HL-60/S4 treated with retinoic acid at 250 ng/mL for 4 days and 3 days (cell line): ENCODE measurements at regions not wholly inside any gene's neighbourhood (a gene's known extent, or its start where the extent isn't known, plus 50 kb on each side); places are given as distances from the start of the nearest gene placed in this dataset.
"Not testable (repeated sequence)": the region's sequence is repeated elsewhere in the genome, so short reads cannot be mapped to it uniquely, and the experiment has no call there.

Source experiments
- in situ Hi-C: fragments of 300-500 bp; cut with MboI; formaldehyde crosslinking; loops from 2 replicates; pipeline ENCODE4 v1.7.0; 2022; ENCODE audit warnings: low sequenced_read_pairs

DNA sequence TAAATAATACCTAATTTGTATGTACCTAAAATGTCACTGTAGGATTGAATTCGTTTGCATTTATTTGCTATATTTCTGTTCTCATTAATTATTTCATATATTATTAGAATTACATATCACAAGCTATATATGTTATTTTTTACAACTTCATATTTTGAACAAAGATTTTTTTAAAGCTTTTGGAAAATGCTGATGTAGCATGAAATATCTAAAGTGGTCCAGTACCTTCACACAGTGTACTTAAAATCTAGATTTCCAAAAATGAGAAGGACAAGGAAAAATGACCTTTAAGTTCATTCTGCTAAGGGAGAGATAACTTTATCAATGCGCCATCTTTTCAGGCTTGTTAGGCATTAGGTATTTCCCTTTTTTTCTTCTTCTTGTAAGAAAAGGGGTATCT is 71.8 kb downstream of the LARP7 start:
- in situ Hi-C loops: no loop called here

DNA sequence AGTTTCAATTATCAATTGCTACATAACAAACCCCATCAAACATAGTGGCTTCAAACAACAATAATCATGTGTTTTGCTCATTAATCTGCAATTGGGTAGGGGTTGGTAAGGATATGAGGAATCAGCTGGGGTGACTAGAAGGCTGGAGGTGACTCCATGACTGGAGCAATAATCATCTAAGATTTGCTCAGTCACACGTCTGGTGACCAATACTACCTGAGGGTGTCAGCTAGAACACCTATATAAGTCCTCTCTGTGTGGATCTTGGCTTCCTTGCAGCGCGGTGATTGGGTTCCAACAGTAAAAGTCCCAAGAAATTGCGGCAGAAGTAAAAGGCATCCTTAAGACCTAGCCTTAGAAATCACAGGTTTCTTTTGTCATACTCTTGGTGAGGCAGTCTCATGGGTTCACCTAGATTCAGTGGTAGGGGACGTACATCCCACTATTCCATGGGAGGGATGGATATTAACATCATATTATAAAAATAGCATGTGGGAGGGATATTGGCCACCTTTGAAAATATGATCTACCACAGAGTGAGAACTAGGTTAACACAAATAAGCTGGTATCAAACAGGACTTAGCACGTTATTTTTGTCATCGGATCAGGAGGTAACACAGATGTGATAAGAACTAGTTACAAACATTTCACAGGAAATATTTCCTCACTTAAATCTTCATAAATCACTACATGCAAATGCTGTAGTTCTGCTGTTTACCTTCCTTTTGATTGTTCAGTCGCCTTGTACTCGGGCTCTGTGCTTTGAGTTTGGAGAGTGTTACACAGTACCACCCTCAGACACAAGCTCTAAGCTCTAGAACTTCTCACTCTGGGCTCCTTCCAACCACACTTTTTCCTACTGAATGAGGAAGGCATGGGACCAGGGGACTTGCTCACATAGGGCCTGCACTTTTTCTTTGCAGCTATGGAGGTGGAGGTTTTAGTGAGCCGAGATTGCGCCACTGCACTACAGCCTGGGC is 78.3 kb downstream of the LARP7 start:
- in situ Hi-C loops: no loop called here

DNA sequence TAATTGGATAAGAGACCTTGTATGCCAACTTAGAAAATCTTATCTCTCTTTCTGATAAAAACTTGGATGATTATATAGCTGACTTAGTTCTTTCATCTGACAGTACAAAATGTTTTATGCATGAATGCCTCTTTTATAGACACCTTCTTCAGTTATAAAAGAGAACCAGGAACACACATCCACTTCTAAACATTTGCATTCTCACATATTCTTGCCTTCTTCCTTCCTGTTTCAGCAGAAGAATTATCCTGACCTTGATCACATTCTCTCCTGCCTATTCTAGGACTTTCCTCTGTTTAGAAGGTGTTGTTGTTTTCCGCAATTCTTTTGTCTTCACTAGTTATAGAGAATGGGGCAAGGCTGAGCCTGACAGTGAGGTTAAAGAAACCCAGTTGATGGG is 80.9 kb downstream of the LARP7 start:
- in situ Hi-C loops: no loop called here

DNA sequence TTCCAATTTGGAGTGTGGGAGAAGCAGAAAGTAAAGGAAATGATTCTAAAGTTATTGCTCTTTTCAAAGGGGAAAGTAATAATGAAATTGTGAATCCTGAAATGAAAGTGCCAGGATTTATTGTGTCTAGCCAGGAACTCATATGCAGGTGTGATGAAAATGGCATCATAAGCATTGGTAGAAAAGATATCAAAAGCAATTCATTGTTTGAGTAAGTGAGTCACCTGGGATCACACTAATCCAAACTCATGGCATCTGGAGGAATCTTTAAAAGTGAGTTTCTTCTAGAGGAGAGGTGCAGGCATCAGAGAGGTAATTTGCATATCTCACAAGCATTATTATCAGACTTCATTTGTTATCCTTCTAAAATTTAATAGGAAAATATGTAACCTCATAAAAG is 84.7 kb downstream of the LARP7 start:
- in situ Hi-C loops: no loop called here

DNA sequence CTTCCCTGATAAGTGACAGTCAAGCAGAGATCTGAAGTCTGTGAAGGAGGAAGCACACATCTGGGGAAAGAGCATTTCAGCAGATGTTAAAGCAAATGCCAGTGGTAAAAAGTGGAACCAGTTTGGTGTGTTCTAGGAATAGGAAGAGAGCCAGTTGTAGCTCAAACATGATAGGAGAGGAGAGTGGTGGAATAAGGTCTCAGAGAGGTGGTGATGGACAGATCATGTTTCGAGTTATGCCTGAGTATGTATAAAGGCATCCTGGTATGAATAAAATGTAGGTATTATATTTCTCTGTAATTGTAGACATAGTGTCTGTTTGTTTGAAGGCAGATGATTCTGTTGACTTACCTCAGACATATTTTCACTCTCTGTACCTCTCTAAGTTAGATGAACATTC is 89.1 kb downstream of the LARP7 start:
- in situ Hi-C loops: no loop called here

DNA sequence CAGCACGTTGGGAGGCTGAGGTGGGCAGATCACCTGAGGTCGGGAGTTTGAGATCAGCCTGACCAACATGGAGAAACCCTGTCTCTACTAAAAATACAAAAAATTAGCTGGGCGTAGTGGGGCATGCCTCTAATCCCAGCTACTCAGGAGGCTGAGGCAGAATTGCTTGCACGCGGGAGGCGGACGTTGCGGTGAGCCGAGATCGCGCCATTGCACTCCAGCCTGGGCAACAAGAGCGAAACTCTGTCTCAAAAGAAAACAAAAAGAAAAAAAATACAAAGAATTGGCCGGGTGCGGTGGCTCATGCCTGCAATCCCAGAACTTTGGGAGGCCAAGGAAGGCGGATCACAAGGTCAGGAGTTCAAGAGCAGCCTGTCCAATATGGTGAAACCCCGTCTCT is 90.8 kb downstream of the LARP7 start:
- in situ Hi-C loops: not testable (repeated sequence)

DNA sequence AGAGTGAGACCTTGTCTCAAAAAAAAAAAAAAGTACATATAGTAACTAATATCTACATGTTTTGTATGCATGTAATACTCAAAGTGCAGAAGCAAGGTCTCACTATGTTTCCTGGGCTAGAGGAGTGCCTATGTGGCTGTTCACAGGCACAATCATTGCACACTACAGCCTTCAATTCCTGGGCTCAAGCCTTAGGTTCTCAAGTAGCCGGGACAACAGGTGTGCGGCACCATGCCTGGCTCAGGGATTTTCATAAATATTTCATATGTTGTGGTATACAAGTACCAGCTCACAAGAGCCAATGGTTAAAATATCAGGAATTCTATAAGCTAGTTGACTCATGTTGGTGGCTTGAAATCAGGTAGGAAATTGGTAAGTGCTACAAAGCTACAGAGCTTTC is 94.8 kb downstream of the LARP7 start:
- in situ Hi-C loops: no loop called here

DNA sequence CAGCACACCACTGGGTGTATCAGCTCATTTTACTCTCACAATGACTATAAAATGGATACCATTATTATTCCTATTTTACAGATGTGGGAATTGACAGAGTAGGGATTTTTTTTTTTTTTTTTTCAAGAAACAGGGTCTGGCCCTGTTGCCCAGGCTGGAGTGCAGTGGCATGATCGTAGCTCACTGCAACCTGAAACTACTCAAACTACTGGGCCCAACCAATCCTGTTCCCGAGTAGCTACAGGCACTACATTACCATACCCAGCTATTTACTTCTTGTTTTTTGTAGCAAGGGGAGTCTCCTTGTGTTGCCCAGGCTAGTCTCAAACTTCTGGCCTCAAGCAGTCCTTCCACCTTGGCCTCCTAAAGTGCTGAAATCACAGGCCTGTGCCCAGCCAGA is 95.2 kb downstream of the LARP7 start:
- in situ Hi-C loops: no loop called here

DNA sequence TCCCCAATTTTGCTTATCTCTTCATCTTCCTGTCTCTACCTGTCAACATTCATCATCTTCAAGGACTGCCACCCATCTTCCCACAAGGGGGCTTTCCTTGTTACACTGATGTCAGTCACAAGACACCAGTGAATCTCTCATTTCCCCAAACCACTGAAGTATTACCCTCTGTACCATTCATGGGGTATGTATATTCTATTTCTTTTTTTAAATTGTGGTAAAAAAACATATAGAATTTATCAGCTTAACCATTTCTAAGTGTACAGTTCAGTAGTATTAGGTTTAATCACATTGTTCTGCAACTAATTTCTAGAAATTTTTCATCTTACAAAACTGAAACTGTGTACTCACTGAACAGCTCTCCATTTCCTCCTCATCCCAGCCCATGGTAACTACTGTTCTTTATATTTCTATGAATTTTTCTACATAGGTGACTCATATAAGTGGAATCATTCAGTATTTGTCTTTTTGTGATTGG is 98.6 kb downstream of the LARP7 start:
- in situ Hi-C loops: no loop called here

DNA sequence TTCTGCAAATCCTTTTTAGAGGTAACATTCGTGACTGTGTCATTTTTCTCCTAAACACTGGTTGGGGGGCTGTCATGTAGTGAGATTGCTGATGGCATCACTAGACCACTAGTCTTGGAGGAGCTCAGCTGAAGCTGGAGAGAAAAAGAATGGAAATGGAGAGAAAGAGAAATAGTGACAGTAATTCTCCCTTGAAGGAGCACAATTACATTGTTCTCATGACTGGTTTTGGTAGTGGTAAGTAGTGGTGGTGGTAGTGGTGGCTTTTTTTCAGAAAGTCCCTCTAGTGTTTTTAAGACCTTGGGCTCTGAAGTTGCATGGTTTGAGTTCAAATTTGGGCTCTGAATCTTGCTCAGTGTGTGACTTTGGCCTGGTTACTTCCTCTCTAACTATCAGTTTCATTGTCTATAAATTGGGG is 99.8 kb downstream of the LARP7 start:
- in situ Hi-C loops: no loop called here

DNA sequence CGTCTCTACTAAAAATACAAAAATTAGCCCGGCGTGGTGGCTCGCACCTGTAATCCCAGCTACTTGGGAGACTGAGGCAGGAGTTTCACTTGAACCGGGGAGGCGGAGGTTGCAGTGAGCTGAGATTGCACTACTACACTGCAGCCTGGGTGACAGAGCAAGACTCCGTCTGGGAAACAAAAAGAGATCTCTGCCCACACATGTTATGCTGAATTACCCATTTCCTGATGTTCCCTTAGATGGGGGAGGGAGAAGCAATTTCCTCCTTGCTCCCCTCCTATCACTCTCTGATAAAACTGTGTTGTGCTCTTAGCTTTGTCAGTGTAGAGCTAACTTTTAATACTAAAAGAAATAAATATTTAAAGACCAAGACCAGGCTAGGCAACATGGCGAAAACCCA is 102.5 kb downstream of the LARP7 start:
- in situ Hi-C loops: no loop called here

DNA sequence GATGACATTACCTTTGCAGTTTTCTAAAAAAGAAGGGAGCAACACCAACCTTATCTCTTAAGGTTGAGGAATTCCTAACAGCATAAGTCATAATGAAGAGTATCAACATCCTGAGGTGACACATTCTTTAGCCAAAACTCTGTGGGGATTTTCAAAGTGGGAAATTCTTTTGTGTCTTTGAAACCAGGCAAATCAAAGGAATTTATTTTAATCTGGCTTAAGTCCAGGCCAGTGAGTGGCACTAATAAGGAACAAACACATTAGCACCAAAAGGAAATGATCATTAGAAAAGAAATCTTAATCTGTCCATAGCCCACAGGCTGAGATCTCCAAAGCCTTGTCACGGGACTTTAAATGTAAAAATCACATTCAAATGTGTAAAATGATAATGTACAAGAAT is 110.1 kb downstream of the LARP7 start:
- in situ Hi-C loops: no loop called here

DNA sequence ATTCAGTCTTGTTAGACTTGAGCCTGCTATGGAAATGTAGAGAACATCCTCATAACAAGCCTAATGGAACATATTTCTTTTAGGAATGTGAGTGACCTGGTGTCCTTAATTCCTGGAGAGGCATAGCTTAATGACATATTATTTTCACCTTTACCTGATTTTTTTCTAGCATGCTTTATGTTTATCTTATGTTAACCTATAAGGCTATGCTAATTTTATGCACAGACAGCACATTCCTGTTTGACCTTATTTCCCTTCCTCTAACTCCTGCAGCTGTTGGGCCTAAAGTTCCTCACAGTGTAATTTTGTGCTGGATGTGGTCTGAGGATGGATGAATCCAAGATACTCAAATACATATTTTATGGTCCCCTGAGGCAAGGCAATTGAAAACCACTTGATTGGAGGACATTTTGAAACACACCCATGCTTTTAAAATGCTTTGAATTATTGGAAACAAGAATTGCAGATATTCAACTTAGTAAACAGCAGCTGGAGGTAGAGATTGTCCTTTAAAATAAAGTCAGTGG is 111.5 kb downstream of the LARP7 start:
- in situ Hi-C loops: no loop called here

DNA sequence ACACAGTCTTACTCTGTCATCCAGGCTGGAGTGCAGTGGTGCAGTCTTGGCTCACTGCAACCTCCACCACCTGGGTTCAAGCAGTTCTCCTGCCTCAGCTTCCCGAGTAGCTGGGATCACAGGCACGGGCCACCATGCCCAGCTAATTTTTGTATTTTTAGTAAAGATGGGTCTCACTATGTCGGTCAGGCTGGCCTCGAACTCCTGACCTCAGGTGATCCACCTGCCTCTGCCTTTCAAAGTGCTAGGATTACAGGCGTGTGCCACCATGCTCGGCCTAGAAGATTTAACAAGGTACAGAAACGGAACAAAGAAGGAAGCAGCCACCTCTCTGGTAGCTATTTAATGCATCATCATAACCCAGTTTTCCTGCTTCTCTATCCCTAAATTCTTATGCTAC is 113.8 kb downstream of the LARP7 start:
- in situ Hi-C loops: loop anchor here (25.0 kb wide), 1 partner anchor 638 kb away; no protein-coding TSS in a partner anchor

DNA sequence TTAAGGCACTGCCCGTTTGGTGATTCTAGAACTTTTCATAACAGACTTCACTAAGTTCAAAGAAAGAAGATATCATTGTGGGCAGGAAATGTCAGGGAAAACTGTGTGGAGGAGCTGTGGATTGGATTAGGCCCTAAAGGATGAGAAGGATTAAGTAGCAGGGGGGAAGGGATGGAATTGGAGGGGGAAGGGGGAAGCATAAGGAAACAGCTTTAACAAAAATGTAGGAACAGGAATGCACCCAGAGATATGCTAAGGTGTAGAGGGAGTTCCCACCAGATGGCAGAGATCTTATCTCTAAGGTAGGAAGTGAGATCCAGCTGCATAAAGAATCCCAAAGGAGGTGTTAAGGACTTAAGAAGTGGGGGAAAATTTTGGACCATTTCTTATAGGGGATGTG is 114.5 kb downstream of the LARP7 start:
- in situ Hi-C loops: loop anchor here (25.0 kb wide), 1 partner anchor 639 kb away; no protein-coding TSS in a partner anchor

DNA sequence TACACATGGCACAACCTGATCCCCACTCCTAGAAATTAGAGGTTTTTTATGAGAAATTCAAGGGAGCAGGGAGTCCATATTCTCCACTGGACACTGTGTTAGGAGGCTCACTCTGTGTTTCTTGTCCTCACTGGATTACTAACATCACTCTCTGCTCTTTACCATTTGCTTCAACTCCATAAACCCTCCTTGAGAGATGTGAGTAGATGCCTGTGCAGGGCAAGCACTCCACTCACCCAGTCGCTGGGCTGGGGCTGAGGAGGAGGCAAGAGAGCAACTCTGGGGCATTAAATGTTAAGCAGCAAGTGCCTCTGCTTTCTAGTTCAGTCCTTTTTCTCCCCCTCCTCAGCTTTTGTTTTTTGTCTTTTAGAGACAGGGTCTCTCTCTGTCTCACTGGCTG is 115.1 kb downstream of the LARP7 start:
- in situ Hi-C loops: loop anchor here (25.0 kb wide), 1 partner anchor 640 kb away; no protein-coding TSS in a partner anchor

DNA sequence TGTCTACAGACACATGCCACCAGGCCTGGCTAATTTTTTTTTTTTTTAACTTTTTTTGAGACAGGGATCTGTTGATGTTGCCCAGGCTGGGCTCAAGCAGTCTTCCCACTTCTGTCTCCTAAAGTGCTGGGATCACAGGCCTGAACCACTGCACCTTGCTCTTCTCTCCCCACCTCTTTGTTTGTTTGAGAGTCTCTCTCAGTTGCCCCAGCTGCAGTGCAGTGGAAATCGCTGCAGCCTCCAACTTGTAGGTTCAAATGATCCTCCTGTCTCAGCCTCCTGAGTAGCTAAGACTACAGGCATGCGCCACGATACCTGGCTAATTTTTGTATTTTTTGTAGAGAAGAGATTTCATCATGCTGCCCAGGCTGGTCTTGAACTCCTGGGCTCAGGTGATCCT is 115.6 kb downstream of the LARP7 start:
- in situ Hi-C loops: loop anchor here (25.0 kb wide), 1 partner anchor 640 kb away; no protein-coding TSS in a partner anchor

DNA sequence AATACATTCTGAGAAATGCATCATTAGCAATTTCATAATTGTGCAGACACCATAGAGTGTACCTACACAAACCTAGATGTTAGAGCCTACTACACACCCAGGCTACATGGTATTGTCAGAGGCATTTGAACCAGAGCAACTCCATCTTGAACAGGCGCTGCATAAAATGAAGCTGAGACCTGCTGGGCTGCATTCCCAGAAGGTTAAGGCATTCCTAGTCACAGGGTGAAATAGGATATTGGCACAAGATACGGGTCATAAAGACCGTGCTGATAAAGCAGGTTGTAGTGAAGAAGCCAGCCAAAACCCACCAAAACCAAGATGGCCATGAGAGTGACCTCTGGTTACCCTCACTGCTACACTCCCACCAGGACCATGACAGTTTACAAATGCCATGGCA is 116.4 kb downstream of the LARP7 start:
- in situ Hi-C loops: loop anchor here (25.0 kb wide), 1 partner anchor 641 kb away; no protein-coding TSS in a partner anchor

DNA sequence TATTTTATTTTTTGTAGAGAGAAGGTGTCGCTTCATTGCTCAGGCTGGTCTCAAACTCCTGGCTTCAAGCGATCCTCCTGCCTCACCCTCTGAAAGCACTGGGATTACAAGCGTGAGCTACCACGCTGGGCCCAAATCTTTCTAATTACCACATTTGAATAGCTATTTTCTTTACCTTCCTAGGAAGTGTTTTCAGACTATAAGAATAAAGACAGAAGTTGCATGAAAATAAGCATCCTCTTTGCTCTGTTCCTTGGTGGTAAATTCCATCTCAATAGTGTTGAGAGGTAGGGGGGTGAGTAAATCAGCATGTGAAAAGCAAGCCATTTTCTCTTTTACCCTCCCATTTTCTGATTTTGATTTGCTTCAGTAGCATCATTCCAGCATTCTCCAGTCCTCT is 122.4 kb downstream of the LARP7 start:
- in situ Hi-C loops: loop anchor here (25.0 kb wide), 1 partner anchor 647 kb away; no protein-coding TSS in a partner anchor

DNA sequence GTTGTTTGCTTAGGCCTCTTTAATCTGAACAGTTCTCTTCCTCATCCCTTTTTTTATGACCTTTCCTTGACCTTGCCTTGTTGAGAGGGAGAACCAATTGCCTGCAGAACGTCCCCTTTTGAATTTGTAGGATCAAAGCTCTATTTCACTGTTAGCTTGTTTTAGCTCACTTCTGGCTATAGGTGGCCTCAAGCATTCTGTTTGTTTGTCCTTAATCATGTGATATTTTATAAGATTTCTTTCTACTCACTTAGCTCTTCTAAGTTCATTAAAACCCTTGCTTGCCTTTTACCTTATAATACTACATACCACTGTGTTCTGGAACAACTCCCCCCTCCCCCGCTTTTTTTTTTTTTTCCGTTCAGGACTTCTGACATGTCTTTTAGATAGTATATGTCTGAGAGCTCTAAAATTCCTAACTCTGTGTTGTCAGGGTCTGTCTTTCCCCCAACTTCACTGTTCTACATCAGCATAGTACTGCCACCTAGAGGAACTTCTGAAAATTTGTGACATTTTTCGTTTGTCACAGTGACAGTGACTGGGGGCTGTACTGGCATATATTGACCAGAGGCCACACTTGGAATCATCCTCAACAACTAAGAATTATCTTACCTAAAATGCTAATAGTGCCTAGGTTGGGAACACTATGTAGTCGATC is 128.5 kb downstream of the LARP7 start:
- in situ Hi-C loops: loop anchor here (25.0 kb wide), 1 partner anchor 653 kb away; no protein-coding TSS in a partner anchor

DNA sequence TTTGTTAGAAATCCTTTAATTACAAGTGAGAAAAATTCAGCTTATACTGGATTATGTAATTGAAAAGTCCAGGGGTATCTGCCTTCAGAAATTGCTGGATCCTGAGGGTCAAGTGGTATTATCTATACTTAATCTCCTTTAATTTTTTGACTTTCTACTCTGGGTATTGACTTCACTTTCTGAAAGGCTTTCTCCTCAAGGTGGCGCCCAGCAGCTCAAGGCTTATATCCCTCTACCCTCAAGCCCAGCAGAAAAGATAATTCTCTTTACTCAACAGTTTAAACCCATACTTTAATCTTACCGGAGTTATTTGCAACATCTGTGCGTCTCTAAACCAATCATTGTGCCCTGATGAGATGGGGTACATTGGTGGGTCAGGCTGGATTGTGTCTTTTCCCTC is 129.5 kb downstream of the LARP7 start:
- in situ Hi-C loops: loop anchor here (25.0 kb wide), 1 partner anchor 654 kb away; no protein-coding TSS in a partner anchor
